ENCODE measurements at regions not wholly inside any gene's neighbourhood (a gene's known extent, or its start where the extent isn't known, plus 50 kb on each side); places are given as distances from the start of the nearest gene placed in this dataset.
"Not testable (repeated sequence)": the region's sequence is repeated elsewhere in the genome, so short reads cannot be mapped to it uniquely, and the experiment has no call there.

GRCh38 chr3:153840487-153840886 lies 280.7 kb upstream of the ARHGEF26 start:
- DNase-seq, result no peak

- DNase-seq, result no peak
These were observed 277.2 kb upstream of the ARHGEF26 start for GRCh38 chr3:153843994-153844393.

- DNase-seq, result no peak
These were observed 275.9 kb upstream of the ARHGEF26 start for GRCh38 chr3:153845311-153845710.

- DNase-seq, result no peak
These were observed 272.5 kb upstream of the ARHGEF26 start for GRCh38 chr3:153848702-153849101.

- DNase-seq, result no peak
These were observed 268.8 kb upstream of the ARHGEF26 start for GRCh38 chr3:153852355-153852754.

- no peak for DNase-seq
These were observed 268.0 kb upstream of the ARHGEF26 start for GRCh38 chr3:153853163-153853562.

GRCh38 chr3:153855772-153856171 lies 265.4 kb upstream of the ARHGEF26 start:
- DNase-seq, result no peak

GRCh38 chr3:153856932-153857331 lies 264.3 kb upstream of the ARHGEF26 start:
- no peak for DNase-seq

- no peak for DNase-seq
These were observed 256.4 kb upstream of the ARHGEF26 start for GRCh38 chr3:153864793-153865192.

- no peak for DNase-seq
These were observed 254.3 kb upstream of the ARHGEF26 start for GRCh38 chr3:153866901-153867300.

GRCh38 chr3:153874348-153874747 lies 246.8 kb upstream of the ARHGEF26 start:
- not testable (repeated sequence) for DNase-seq

- DNase-seq, result no peak
These were observed 240.7 kb upstream of the ARHGEF26 start for GRCh38 chr3:153880493-153880892.

GRCh38 chr3:153881201-153881600 lies 240.0 kb upstream of the ARHGEF26 start:
- DNase-seq, result no peak

GRCh38 chr3:153885359-153885758 lies 235.8 kb upstream of the ARHGEF26 start:
- DNase-seq, result no peak

- DNase-seq, result no peak
These were observed 231.3 kb upstream of the ARHGEF26 start for GRCh38 chr3:153889905-153890334.

GRCh38 chr3:153892126-153892525 lies 229.1 kb upstream of the ARHGEF26 start:
- no peak for DNase-seq

GRCh38 chr3:153894857-153895256 lies 226.3 kb upstream of the ARHGEF26 start:
- DNase-seq, result no peak

- DNase-seq, result no peak
These were observed 225.0 kb upstream of the ARHGEF26 start for GRCh38 chr3:153896197-153896596.

- no peak for DNase-seq
These were observed 224.0 kb upstream of the ARHGEF26 start for GRCh38 chr3:153897025-153897723.

- DNase-seq, result no peak
These were observed 223.3 kb upstream of the ARHGEF26 start for GRCh38 chr3:153897842-153898241.

- DNase-seq, result no peak
These were observed 220.0 kb upstream of the ARHGEF26 start for GRCh38 chr3:153901152-153901551.

GRCh38 chr3:153901991-153902390 lies 219.2 kb upstream of the ARHGEF26 start:
- no peak for DNase-seq

GRCh38 chr3:153903430-153903829 lies 217.8 kb upstream of the ARHGEF26 start:
- DNase-seq, result no peak

- no peak for DNase-seq
These were observed 214.8 kb upstream of the ARHGEF26 start for GRCh38 chr3:153906366-153906765.

- DNase-seq, result no peak
These were observed 210.8 kb upstream of the ARHGEF26 start for GRCh38 chr3:153910387-153910786.
